ENCODE measurements at regions not wholly inside any gene's neighbourhood (a gene's known extent, or its start where the extent isn't known, plus 50 kb on each side); places are given as distances from the start of the nearest gene placed in this dataset.

- in situ Hi-C loops (cut with HindIII; ENCODE audit: low pct_unique_long_range_greater_than_20kb, low sequenced_read_pairs) = no loop called here
- no peaks in the 10 kb centered on the region for H3K36me3 ChIP-seq (ENCODE audit: control insufficient read depth, insufficient read depth, low read length)
- TF ChIP-seq CTCF (IDR thresholded peaks at IDR 0.05) (no peak), TCF7L2 (IDR thresholded peaks at IDR 0.05; ENCODE audit: low read depth, low read length) (no peak), POLR2AphosphoS5 (IDR thresholded peaks at IDR 0.05; ENCODE audit: low read depth, low read length) (no peak), REST (IDR thresholded peaks at IDR 0.05; ENCODE audit: insufficient read depth in 1 of 2, low read depth in 2 of 2, low read length in 1 of 2) (no peak), SIN3A (IDR thresholded peaks at IDR 0.05; ENCODE audit: borderline replicate concordance, insufficient read depth, low read depth, low read length) (no peak)
- H3K27me3 ChIP-seq (ENCODE audit: control insufficient read depth, insufficient read depth, low read length) = peaks cover 3% of the 10 kb centered on the region; the same call in 1 of the 2 replicates
- intact Hi-C loops (cut with micrococcal nuclease; ENCODE audit: unreplicated experiment) = no loop called here
- DNase-seq (ENCODE audit: low read depth, low spot score) (no peak), ATAC-seq (no peak)
- BruUV-seq (replicated peaks) = no TSS peak
- H3K4me3 ChIP-seq (ENCODE audit: low read depth in 2 of 2, low read length in 2 of 2) = no peak overlapping the region
- POLR2A ChIA-PET = no interaction called here
- no peaks in the 10 kb centered on the region for H3K9me3 ChIP-seq (ENCODE audit: control insufficient read depth, insufficient read depth, low read depth, low read length)
- CTCF ChIA-PET = no interaction called here
- H3K27ac ChIP-seq (ENCODE audit: low read length) = no peak overlapping the region
- H3K4me1 ChIP-seq (ENCODE audit: control insufficient read depth, insufficient read depth, low read length) = no peaks in the 10 kb centered on the region
Measured at GRCh38 chr5:171533153-171533552, 113.7 kb downstream of the FGF18 start.

- Histone ChIP-seq H3K4me3 (ENCODE audit: low read depth in 2 of 2, low read length in 2 of 2) (no peak overlapping the region), H3K36me3 (ENCODE audit: control insufficient read depth, insufficient read depth, low read length) (no peaks in the 10 kb centered on the region), H3K9me3 (ENCODE audit: control insufficient read depth, insufficient read depth, low read depth, low read length) (no peaks in the 10 kb centered on the region), H3K4me1 (ENCODE audit: control insufficient read depth, insufficient read depth, low read length) (no peaks in the 10 kb centered on the region), H3K27me3 (ENCODE audit: control insufficient read depth, insufficient read depth, low read length) (peaks cover 3% of the 10 kb centered on the region; the same call in 1 of the 2 replicates), H3K27ac (ENCODE audit: low read length) (no peak overlapping the region)
- BruUV-seq (replicated peaks) = no TSS peak
- intact Hi-C loops (cut with micrococcal nuclease; ENCODE audit: unreplicated experiment) (no loop called here), in situ Hi-C loops (cut with HindIII; ENCODE audit: low pct_unique_long_range_greater_than_20kb, low sequenced_read_pairs) (no loop called here)
- ChIA-PET POLR2A (no interaction called here), CTCF (no interaction called here)
- ATAC-seq (no peak), DNase-seq (ENCODE audit: low read depth, low spot score) (no peak)
- TF ChIP-seq CTCF (IDR thresholded peaks at IDR 0.05) (no peak), POLR2AphosphoS5 (IDR thresholded peaks at IDR 0.05; ENCODE audit: low read depth, low read length) (no peak), SIN3A (IDR thresholded peaks at IDR 0.05; ENCODE audit: borderline replicate concordance, insufficient read depth, low read depth, low read length) (no peak), REST (IDR thresholded peaks at IDR 0.05; ENCODE audit: insufficient read depth in 1 of 2, low read depth in 2 of 2, low read length in 1 of 2) (no peak), TCF7L2 (IDR thresholded peaks at IDR 0.05; ENCODE audit: low read depth, low read length) (no peak)
Measured at GRCh38 chr5:171534043-171534895, 114.8 kb downstream of the FGF18 start.

Measured in Panc1 (cell line).